Stimulated activated naive B cell treated with anti-CD40 and anti-IgM and Interleukin-4, amounts not matched to agents 10 μg/mL and 1 μg/mL and 100 μg/mL, for 72 hours (primary cell): ENCODE measurements at regions not wholly inside any gene's neighbourhood (a gene's known extent, or its start where the extent isn't known, plus 50 kb on each side); places are given as distances from the start of the nearest gene placed in this dataset.

ENCODE experiments used
- ATAC-seq, 2 donors: fragments of 150-1000 bp; cut with Tn5 transposase; replicated peaks; 2 replicates each; pipeline ENCODE4 v1.10.0; 2021; ENCODE audit warnings: moderate library complexity in 1 of 2
- DNase-seq: peaks from one replicate; pipeline ENCODE4 v3.0.0; 2021
- H3K27ac Mint-ChIP-seq: one replicate; pipeline ENCODE4 v1.8.0; 2022; ENCODE audit warnings: mild to moderate bottlenecking, mixed read lengths
- H3K27me3 Mint-ChIP-seq, 2 donors: one replicate each; pipeline ENCODE4 v1.8.0; 2022; ENCODE audit warnings: mixed read lengths in 2 of 2
- H3K36me3 Mint-ChIP-seq, 2 donors: one replicate each; pipeline ENCODE4 v1.8.0; 2022; ENCODE audit warnings: mixed read lengths in 2 of 2, mild to moderate bottlenecking in 1 of 2
- H3K4me1 Mint-ChIP-seq, 2 donors: one replicate each; pipeline ENCODE4 v1.8.0; 2022; ENCODE audit warnings: mixed read lengths in 2 of 2, mild to moderate bottlenecking in 1 of 2
- H3K4me3 Mint-ChIP-seq, 2 donors: one replicate each; pipeline ENCODE4 v1.8.0; 2022; ENCODE audit warnings: mild to moderate bottlenecking in 2 of 2, mixed read lengths in 2 of 2, moderate library complexity in 1 of 2
- H3K9me3 Mint-ChIP-seq, 2 donors: one replicate each; pipeline ENCODE4 v1.8.0; 2022; ENCODE audit warnings: mixed read lengths in 2 of 2, mild to moderate bottlenecking in 1 of 2

DNA sequence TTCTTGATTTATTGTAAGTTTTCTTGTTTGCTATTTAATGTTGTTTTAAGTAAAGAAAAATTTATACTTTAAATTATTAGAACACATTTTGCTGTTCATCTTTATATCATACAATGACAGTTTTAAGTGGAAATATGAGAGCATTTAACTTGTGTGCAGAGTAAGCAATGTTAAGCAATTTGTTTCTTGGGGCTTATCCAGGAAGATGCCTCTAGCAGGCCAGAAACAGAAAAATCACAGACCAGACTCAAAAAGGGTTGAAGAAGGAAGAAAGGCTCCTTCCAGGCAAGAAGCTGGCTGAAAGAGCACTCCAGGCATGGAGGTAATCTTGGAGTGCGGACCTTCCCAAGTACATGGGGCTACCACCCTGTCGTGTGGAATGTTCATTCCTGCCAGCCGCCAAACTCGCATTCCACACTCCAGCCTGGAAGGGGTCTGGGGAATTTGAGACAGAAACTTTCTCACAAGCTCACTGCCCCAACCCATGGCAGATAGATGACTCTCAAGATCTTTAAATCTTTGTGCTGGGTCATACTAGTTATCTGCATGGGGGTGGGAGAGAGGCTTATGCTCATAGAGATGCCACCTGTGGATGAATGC is 1521.3 kb upstream of the AGA start:
- Mint-ChIP-seq H3K27me3 (no peaks in the 10 kb centered on the region), H3K27ac (no peak overlapping the region), H3K36me3 (no peaks in the 10 kb centered on the region), H3K4me1 (no peaks in the 10 kb centered on the region), H3K4me3 (no peak overlapping the region), H3K9me3 (peaks cover 0 to 6% of the 10 kb centered on the region in 2 donors)
- DNase-seq (no peak), ATAC-seq (no peak)

DNA sequence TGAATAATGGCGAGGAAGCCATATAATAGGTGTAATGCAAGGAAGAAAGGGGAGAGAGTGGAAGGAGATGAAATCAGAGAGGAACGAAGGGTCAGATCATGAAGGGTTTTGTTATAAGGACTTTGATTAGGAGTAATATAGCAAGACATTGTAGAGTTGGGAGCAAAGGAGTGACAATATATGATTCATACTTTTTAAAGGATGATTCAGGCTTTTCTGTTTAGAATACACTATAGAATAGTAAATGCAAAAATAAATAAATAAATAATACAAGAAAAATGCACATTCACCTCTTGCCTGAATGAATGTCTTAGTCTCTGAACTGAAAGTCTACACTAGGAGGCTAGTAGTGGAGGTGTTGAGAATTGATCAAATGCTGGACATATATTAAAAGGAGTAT is 1524.4 kb upstream of the AGA start:
- no peak for DNase-seq
- no peaks in the 10 kb centered on the region for H3K27me3 Mint-ChIP-seq

DNA sequence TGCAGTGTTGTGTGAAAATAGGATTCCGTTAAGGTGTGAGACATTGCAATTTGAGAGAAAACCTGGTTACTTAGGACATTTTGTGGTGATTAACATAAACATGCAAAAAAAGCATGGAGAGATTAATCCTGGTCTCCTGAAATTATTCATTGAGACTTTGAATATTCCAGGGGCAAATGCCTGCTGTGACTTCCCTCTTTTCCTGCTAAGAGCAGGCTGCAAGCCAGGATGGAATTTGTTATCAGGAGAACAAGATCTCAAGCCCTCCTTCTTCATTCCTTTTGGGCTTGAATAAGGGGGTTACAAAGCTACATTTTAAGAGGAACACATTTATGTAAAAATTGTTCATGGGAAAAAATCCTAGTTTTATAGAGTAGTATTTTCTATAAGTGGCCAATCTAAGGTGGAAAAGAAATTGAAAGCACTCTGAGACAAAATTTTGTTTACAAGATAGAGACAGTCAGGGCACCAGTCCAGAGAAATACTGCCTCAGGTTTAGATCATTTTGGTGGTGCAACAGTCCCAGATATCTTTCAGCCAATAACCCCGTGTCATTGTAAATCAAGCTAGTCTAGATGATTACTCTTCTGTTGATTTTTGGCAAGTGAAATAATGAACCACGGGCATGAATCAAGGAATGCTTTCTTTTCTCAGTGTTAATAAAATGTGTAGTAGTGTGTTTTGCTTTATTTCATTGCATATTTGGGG is 1528.3 kb upstream of the AGA start:
- H3K27ac Mint-ChIP-seq: no peak overlapping the region
- DNase-seq (no peak), ATAC-seq (no peak)
- H3K9me3 Mint-ChIP-seq: peaks cover 0 to 3% of the 10 kb centered on the region in 2 donors
- H3K4me1 Mint-ChIP-seq: no peaks in the 10 kb centered on the region
- no peak overlapping the region for H3K4me3 Mint-ChIP-seq
- no peaks in the 10 kb centered on the region for H3K27me3 Mint-ChIP-seq
- no peaks in the 10 kb centered on the region for H3K36me3 Mint-ChIP-seq

More for the DNA sequence above, 1524.4 kb upstream of the AGA start:
- no peak for ATAC-seq
- H3K9me3 Mint-ChIP-seq: peaks cover 0 to 4% of the 10 kb centered on the region in 2 donors
- no peak overlapping the region for H3K27ac Mint-ChIP-seq
- no peaks in the 10 kb centered on the region for H3K36me3 Mint-ChIP-seq
- H3K4me1 Mint-ChIP-seq: no peaks in the 10 kb centered on the region
- no peak overlapping the region for H3K4me3 Mint-ChIP-seq

DNA sequence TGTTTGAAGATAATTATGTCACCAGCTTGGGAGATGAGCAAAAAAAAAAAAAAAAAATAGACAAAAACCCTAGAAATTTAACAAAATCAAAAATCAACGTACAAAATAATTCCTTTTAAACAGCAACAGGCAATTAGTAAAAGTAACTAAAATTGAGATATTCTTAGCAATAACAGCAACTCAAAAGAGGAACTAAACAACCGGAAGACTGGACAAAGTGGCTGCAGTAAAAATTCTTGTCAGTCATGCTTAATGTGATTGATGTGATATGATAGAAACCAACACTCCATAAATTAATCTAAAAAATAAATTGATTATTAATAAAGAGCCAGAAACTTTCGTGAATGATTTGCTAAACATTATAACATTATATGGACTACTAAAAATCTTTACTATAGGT is 1534.6 kb upstream of the AGA start:
- H3K9me3 Mint-ChIP-seq: peaks cover 0 to 6% of the 10 kb centered on the region in 2 donors
- H3K27me3 Mint-ChIP-seq: no peaks in the 10 kb centered on the region
- DNase-seq (no peak), ATAC-seq (no peak)
- H3K27ac Mint-ChIP-seq: no peak overlapping the region
- H3K4me3 Mint-ChIP-seq: no peak overlapping the region
- H3K4me1 Mint-ChIP-seq: no peaks in the 10 kb centered on the region
- no peaks in the 10 kb centered on the region for H3K36me3 Mint-ChIP-seq

DNA sequence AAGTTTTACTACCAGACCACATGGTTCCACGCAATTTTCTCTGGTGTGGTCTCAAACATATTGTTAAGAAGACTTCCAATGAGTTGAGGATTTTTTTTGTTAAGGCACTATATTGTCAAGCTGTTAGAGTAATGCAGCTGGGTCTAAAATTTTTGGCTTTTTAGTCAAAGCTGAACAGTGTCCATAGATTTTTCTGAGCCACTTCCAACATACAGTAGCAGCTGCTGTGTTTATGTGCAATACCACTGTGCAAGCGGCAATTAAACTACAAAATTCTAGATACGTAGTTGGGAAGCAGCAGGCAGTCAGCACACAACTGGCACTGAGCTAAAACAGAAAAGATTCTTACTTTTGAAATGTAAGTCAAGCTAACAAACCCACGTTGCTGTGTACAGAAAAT is 1551.1 kb upstream of the AGA start:
- no peak for ATAC-seq
- no peak overlapping the region for H3K4me3 Mint-ChIP-seq

DNA sequence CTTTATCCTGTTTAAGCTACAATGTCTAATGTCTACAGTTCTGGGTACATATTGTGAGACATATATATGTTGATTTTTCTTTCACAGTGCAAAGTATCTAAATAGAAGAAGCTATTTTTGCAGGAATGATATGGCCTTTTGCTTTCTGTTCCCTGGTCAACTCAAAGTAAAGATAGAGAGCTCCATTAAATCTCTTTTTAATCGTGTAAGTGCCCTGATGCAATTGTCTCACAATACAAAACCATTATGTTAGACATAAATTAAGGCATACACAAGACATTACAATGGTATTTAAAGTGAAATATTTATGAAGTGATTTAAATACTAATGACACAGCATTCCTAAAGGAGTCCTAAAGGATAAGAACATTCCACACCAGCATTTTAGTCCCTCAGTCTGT is 1559.7 kb upstream of the AGA start:
- no peaks in the 10 kb centered on the region for H3K4me1 Mint-ChIP-seq
- no peak for ATAC-seq
- no peaks in the 10 kb centered on the region for H3K27me3 Mint-ChIP-seq
- H3K27ac Mint-ChIP-seq: no peak overlapping the region
- H3K9me3 Mint-ChIP-seq: peaks cover 0 to 2% of the 10 kb centered on the region in 2 donors
- no peaks in the 10 kb centered on the region for H3K36me3 Mint-ChIP-seq
- no peak overlapping the region for H3K4me3 Mint-ChIP-seq
- no peak for DNase-seq

More for the DNA sequence above, 1551.1 kb upstream of the AGA start:
- H3K27me3 Mint-ChIP-seq: no peaks in the 10 kb centered on the region
- no peak for DNase-seq
- H3K27ac Mint-ChIP-seq: no peak overlapping the region
- H3K36me3 Mint-ChIP-seq: no peaks in the 10 kb centered on the region
- peaks cover 0 to 2% of the 10 kb centered on the region in 2 donors for H3K9me3 Mint-ChIP-seq
- H3K4me1 Mint-ChIP-seq: no peaks in the 10 kb centered on the region

DNA sequence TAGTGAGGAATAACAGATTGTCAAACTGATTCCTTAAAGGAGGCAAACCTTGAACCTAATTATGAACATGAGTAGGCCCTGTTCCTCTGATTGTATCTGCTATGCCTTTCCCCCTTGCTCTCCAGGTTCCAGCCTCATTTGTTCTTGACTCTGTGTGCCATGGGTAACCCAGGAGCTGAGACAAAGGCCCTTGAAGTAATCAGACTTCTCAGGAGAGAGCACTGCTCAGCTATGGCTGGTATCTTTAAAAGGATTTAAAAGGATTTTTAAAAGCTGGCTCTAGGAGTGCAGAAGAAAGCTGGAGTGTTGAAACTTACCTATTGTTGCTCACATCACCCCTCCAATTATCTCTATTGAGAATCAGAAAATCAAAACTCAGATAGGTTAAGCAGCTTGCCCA is 1565.5 kb upstream of the AGA start:
- Mint-ChIP-seq H3K9me3 (peaks cover 0 to 4% of the 10 kb centered on the region in 2 donors), H3K4me1 (no peaks in the 10 kb centered on the region), H3K4me3 (no peak overlapping the region), H3K27ac (no peak overlapping the region), H3K27me3 (no peaks in the 10 kb centered on the region), H3K36me3 (no peaks in the 10 kb centered on the region)
- DNase-seq (no peak), ATAC-seq (no peak)

DNA sequence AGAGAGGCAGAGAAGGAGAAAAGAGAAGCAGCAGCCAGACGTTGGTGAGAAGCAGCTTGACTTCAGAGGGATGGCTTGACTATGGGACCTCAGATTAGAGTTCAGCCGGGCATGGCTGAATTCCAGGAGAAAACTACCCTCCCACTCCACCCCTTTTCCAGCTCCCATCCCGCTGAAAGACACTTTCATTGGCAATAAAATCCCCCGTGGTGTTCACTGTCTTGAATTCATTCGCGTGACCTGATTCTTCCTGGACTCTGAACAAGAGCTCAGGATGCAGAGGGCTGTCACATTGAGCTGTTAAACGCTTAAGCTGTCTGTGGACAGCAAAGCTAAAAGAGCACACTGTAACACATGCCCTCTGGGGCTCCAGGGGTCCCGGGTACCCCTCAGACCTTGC is 1575.3 kb upstream of the AGA start:
- Mint-ChIP-seq H3K4me3 (no peak overlapping the region), H3K36me3 (no peaks in the 10 kb centered on the region), H3K27me3 (no peaks in the 10 kb centered on the region), H3K4me1 (no peaks in the 10 kb centered on the region), H3K27ac (no peak overlapping the region), H3K9me3 (peaks cover 4 to 6% of the 10 kb centered on the region in 2 donors)
- ATAC-seq (no peak), DNase-seq (no peak)

DNA sequence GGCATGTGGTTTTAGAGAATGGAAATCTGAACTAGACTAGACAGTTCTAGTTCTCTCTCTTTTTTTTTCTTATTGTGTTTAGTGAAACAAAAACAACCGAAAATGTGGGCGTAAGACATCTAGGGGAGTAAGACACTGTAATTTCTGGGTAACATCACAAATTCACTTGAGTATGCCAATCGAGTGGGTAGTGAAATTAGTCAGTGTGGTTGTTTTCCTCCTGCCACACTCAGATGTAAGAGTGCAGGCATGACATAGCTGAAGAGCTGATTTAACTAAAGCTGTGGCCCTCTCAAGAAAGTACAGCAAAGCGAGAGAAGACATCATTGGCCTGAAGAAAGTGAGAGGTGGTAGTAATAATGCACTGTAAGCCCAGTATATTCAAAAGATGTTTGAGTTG is 1585.3 kb upstream of the AGA start:
- H3K4me3 Mint-ChIP-seq: no peak overlapping the region
- H3K27ac Mint-ChIP-seq: no peak overlapping the region
- no peaks in the 10 kb centered on the region for H3K4me1 Mint-ChIP-seq
- H3K9me3 Mint-ChIP-seq: peaks cover 2 to 6% of the 10 kb centered on the region in 2 donors
- H3K27me3 Mint-ChIP-seq: no peaks in the 10 kb centered on the region
- ATAC-seq (no peak), DNase-seq (no peak)
- H3K36me3 Mint-ChIP-seq: no peaks in the 10 kb centered on the region

DNA sequence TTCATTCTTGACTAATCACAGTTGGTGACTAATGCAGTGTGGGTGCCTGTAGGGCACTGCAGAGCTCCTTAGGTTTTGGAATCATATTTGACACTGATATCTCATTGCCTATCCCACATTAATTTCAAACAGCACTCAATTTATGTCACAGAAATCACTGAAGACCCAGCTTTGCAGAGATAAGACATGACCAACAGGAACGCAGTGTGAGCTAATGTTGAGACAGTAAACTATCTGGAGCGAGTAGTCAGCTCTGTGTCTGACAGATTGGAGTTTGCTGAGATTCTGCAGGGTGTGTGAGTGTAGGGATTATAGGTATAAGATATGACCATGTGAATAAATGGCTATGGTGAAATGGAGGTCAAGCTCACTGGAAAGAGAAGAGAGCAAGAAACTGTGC is 1586.1 kb upstream of the AGA start:
- no peaks in the 10 kb centered on the region for H3K27me3 Mint-ChIP-seq
- no peaks in the 10 kb centered on the region for H3K36me3 Mint-ChIP-seq
- H3K4me3 Mint-ChIP-seq: no peak overlapping the region
- DNase-seq: no peak
- H3K4me1 Mint-ChIP-seq: no peaks in the 10 kb centered on the region
- no peak overlapping the region for H3K27ac Mint-ChIP-seq
- peaks cover 5 to 6% of the 10 kb centered on the region in 2 donors for H3K9me3 Mint-ChIP-seq
- ATAC-seq: no peak

DNA sequence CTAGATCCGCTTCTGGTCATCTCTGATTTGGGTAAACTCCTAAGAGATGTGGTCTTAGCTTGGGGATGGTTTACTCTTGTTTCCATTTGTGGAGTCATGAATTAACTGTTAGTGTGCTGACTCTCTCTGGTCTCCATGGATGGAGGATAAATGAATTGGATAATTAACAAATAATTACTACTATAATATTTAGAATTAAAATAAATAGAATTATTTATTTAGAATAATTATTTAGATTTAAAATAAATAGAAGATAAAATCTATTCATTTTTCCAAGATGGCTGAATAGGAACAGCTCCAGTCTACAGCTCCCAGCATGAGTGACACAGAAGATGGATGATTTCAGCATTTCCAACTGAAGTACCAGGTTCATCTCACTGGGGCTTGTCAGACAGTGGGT is 1587.4 kb upstream of the AGA start:
- Mint-ChIP-seq H3K9me3 (peaks cover 5 to 6% of the 10 kb centered on the region in 2 donors), H3K27me3 (no peaks in the 10 kb centered on the region), H3K27ac (no peak overlapping the region), H3K4me1 (no peaks in the 10 kb centered on the region), H3K4me3 (no peak overlapping the region), H3K36me3 (no peaks in the 10 kb centered on the region)
- ATAC-seq: no peak
- DNase-seq: no peak

DNA sequence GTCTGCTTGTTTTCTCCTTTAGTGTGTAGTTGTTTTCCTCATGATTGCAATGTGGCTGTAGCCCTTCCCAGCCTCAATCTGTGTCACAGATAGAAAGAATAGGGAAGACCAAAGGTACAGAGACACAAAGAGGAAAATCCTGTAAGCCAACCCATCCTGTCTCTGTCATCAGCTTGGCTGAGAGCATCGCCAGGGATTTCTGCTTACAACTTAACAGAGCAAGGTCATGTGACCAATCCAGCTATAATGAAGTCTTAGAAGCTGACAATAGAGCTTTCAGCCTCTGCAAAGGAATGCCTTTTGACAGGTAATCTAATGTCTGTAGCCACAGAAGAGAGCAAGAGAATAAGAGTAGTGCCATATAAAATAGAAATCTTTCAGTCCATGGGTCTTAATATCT is 1598.0 kb upstream of the AGA start:
- no peaks in the 10 kb centered on the region for H3K36me3 Mint-ChIP-seq
- no peaks in the 10 kb centered on the region for H3K4me1 Mint-ChIP-seq
- no peak overlapping the region for H3K4me3 Mint-ChIP-seq
- no peaks in the 10 kb centered on the region for H3K9me3 Mint-ChIP-seq
- no peak overlapping the region for H3K27ac Mint-ChIP-seq
- DNase-seq: no peak
- H3K27me3 Mint-ChIP-seq: no peaks in the 10 kb centered on the region
- no peak for ATAC-seq

DNA sequence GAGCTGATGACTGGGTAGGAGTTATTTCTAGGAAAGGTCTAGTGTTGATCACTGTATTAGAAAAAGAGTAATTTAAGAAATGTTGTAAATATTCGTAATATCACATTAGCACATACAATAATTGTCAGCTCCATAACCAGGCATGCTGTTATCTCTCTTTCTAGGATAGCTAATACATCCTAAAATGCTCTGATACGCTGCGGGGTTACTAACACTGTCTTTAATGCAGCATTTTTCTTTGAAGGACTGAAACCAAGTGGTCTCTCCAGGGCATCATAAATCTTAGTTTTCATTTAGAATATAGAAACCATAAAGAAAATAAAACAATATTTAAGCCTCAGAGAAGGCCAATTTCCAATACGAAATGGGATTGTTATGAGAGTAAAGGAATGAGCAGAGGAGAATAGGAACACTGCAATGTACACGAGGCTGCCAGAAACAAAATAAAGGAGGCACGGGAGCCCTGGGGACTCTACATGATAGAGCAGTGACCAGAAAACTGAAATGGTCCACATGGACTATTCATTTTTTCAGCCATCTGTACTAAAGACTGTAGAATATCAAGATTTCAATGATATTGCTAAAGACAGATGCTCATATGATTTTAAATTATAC is 1606.7 kb upstream of the AGA start:
- H3K27ac Mint-ChIP-seq: no peak overlapping the region
- DNase-seq (no peak), ATAC-seq (no peak)
- H3K4me3 Mint-ChIP-seq: no peak overlapping the region
- H3K36me3 Mint-ChIP-seq: no peaks in the 10 kb centered on the region
- H3K9me3 Mint-ChIP-seq: peaks cover 0 to 6% of the 10 kb centered on the region in 2 donors
- H3K27me3 Mint-ChIP-seq: no peaks in the 10 kb centered on the region
- H3K4me1 Mint-ChIP-seq: no peaks in the 10 kb centered on the region

DNA sequence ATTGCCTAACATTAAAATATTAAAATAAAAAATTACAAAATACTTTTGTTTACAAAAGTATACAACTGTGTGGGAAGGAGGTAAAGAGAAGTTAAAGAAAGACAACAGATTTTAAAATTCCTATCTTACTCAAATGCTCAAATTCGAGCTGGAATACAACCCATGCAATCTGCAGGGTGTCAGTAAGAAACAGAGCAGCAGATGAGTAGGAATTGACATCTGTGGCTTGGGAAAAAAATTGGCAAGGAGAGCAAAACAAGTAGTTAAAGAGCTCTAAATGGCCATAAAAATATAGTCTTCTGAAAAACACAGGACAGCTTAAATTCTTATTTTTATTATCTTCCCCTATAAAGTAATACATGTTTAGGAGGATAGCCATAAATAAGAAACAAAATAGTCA is 1609.0 kb upstream of the AGA start:
- H3K36me3 Mint-ChIP-seq: no peaks in the 10 kb centered on the region
- H3K27me3 Mint-ChIP-seq: no peaks in the 10 kb centered on the region

DNA sequence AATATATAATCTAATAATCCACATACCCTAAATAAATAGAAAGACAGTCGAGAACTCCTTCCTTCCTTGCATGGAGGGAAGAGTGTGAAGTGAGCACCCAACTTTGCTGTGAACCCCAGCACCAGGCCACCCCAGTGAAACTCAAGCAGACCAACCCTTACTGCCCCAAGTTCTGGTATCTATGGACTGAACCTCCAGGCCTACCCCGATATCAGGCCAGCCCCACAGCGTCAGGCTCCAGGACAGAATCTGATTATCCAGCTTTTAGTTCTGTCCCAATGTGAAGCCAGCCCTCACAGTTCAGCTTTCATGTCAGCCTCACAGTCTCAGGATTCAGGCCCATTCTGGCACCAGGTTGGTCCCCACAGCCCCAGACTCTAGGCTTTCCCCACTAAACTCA is 1617.2 kb upstream of the AGA start:
- no peak overlapping the region for H3K27ac Mint-ChIP-seq
- DNase-seq (no peak), ATAC-seq (no peak)
- no peaks in the 10 kb centered on the region for H3K4me1 Mint-ChIP-seq
- H3K36me3 Mint-ChIP-seq: no peaks in the 10 kb centered on the region
- H3K9me3 Mint-ChIP-seq: peaks cover 3 to 10% of the 10 kb centered on the region in 2 donors
- no peak overlapping the region for H3K4me3 Mint-ChIP-seq
- H3K27me3 Mint-ChIP-seq: no peaks in the 10 kb centered on the region

More for the DNA sequence above, 1609.0 kb upstream of the AGA start:
- ATAC-seq (no peak), DNase-seq (no peak)
- Mint-ChIP-seq H3K27ac (no peak overlapping the region), H3K4me1 (no peaks in the 10 kb centered on the region), H3K9me3 (peaks cover 0 to 6% of the 10 kb centered on the region in 2 donors), H3K4me3 (no peak overlapping the region)
